SHP77 treated with DMSO at 0.1 percent for 48 hours (cell line): ENCODE measurements at regions not wholly inside any gene's neighbourhood (a gene's known extent, or its start where the extent isn't known, plus 50 kb on each side); places are given as distances from the start of the nearest gene placed in this dataset.
"Not testable (repeated sequence)": the region's sequence is repeated elsewhere in the genome, so short reads cannot be mapped to it uniquely, and the experiment has no call there.

Experiments
- DNase-seq: peaks from one replicate; lab custom pipeline; 2025; lab: John Stamatoyannopoulos, UW

DNA sequence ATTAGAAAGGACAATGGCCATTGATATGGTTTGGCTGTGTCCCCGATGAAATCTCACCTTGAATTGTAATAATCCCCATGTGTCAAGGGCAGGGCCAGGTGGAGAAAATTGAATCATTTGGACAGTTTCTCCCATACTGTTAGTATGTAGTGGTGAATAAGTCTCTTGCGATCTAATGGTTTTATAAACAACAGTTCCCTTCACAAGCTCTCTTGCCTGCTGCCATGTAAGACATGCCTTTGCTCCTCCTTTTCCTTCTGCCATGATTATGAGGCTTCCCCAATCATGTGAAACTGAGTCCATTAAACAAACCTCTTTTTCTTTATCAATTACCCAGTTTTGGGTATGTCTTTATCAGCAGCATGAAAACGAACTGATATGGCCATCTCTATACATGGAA, 302.7 kb downstream of the SFMBT2 start:
- no peak for DNase-seq

DNA sequence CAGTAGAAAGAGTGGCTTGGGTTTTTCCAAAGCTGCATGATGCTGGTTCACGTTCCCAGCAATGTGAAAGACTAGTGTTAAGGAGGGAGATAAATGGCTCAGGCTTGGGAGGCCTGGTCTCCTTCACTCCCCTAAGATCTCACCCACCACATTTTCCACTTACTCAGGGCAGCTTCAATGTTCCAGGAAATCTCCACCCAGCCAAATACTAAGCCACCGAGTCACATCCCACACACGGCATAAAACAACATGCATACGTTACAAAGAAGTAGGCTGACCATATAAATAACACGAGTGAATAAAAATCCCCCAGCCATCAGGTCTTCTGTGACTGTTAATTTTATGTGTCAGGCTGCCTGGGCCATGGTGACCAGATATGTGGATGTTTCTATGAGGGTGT, 303.5 kb downstream of the SFMBT2 start:
- DNase-seq: no peak

DNA sequence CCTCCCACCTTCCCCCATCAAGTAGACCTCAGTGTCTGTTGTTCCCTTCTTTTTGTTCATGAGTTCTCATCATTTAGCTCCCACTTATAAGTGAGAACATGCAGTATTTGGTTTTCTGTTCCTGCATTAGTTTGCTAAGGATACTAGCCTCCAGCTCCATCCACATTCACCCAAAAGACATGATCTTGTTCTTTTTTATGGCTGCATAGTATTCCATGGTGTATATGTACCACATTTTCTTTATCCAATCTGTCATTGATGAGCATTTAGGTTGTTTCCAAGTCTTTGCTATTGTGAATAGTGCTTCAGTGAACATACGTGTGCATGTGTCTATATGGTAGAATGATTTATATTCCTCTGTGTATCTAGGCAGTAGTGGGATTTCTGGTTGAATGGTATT, 306.5 kb downstream of the SFMBT2 start:
- not testable (repeated sequence) for DNase-seq

DNA sequence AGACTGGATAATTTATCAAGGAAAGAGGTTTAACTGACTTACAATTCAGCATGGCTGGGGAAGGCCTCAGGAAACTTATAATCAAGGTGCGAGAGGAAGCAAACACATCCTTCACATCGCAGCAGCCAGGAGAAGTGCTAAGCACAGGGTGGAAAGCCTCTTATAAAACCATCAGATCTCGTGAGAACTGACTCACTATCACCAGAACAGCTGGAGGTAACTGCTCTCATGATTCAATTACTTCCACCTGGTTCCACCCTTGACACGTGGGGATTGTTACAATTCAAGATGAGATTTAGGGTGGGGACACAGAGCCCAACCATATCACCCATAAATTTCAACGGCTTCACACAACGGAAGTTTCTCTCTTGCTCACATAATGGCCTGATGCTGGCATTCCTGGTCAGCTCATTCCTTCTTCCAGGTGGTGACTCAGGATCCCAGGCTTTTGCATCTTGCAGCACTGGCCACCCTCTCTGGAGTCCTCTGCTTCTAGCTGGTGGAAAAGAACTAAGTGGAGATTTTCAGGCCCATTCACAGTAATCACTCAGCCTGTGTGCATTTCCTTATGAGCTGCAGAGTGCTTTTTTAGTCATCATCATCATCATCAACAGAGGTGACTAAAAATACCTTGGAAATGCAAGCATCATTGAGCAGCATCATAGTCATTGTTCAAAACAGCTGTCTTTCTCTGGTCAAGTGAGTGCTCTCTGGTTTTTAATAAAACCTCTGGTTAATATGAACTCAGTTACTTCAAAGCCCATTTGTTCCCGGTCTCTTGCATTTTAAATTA, 308.1 kb downstream of the SFMBT2 start:
- DNase-seq: no peak

DNA sequence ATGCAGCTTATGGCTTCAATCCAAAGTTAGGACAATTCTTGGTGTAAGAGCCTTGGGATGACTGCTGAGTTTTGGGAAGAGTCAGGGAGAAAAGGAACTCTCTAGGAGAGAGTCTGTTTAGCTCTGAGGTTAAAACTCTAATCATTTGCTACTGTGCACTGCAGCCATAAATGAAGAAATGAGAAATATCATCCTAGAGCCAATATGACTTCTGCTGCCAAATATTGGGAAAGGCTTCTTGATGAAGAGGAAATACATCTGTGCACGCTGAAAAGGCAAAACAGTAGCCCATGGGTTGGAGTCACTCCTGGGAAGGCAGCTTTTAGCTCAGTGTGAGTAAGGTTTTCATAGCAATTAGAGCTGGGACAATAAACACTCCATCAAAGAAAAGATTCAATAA, 308.8 kb downstream of the SFMBT2 start:
- no peak for DNase-seq

DNA sequence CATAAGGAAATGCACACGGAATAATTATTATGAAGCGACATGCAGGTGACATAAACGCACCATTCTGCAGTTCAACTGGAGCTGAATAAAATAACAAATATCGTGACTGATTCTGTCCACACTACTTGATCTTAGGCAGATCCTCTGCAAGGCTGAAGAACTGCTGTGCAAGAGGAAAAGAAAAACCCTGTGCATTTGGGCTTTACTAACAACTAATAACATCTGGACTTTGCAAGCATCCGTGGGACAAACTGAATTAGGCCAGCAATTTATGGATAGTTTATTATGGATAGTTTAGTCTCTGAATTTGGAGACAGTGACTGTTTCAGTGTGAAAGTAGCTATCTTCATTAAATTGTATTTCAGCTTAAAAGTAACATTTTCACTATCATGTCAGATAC, 309.4 kb downstream of the SFMBT2 start:
- DNase-seq: no peak

DNA sequence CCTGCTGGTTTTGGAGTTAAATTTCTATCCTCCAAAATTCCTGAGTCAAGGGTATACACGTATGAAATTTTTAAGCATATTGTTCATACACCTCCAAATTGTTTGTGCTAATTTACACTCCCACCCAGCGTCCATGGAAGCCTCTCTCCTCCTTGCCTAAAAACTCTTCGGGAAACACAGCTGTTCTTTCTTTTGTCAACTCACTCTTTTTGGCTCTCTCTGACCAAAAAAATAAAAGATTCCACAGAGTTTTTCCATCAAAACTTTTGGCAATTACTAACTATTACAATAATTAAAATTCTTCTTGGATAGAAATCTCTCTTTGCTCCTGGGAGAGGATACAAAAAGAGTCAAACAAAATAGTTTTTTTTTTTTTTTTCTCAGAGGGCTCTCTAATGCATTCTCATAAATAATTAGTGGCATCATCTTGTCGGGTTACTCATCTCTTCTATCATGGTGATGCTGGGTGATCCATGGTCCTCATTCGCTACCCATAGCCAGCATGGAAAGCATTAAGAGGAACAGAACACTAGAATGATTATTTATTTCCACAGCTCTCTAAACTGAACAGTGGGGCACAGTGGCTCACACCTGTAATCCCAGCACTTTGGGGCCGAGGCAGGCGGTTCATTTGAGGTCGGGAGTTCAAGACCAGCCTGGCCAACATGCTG, 310.7 kb downstream of the SFMBT2 start:
- no peak for DNase-seq

DNA sequence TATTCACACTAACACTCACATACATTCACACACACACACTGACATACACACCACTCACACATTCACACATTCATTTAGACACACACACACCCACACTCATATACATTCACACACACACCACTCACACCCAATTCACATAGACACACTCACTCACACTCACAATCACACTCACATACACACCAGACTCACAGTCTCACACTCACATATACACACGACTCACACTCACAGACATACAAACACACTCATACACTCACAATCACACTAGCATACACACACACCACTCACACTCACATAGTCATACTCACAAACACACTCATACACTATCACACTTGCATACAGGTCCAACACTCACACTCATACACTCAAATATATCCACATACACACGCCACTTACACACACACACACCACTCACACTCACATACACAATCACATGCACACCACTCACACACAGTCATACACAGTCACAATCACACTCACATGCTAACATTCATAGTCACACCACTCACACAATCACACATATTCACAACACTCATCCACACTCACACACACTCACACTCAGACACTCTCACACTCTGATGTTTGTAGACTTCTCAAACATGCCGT, 312.6 kb downstream of the SFMBT2 start:
- no peak for DNase-seq

DNA sequence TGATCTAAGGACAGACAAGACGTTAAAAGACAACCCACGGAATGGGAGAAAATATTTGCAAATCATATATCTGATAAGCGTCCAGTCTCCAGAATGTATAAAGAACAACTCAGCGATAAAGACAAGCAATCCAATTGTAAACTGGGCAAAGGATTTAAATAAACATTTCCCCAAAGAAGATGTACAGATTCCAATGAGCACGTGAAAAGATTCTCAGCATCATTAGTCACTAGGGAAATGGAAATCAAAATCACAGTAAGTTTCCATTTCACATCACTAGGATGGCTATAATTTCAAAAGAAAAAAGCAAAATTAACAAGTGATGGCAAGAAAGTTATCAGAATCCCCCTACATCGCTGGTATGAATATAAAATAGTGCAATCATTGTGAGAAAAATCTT, 316.1 kb downstream of the SFMBT2 start:
- DNase-seq: no peak

DNA sequence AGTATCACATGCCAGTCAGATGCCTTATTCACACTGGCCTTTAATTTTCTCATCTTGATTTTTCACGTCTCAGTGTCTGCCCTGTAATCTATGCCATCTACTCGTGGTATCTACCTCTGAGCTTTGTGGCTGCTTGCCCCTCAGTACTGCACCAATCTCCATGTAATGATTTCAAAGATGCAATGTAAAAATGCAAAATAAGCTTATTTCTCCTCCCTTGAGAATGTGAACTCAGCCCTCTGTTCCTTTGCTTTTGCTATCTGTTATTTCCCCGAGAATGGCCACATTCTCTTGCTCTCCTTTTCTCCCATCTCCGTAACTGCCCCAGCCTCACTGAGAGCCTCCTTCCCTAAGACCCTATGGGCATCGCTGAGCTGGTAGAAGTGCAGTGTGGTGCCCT, 317.5 kb downstream of the SFMBT2 start:
- no peak for DNase-seq

DNA sequence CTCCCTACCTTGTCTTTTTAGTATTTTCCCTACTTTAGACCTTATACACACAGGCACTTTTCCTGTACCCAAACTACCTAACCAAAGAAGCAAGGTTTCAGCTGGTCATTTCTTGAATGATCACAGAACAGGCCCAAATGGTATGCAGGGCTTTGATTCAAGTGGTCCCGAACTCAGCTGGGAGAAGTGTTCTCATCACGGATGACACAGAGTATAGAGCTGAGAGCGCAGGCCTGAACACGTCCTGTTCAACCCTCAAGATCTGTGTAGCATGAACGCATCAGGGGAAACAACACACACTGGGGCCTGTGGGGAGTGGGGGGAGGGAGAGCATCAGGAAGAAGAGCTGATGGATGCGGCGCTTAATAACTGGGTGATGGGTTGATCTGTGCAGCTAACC, 318.2 kb downstream of the SFMBT2 start:
- no peak for DNase-seq

DNA sequence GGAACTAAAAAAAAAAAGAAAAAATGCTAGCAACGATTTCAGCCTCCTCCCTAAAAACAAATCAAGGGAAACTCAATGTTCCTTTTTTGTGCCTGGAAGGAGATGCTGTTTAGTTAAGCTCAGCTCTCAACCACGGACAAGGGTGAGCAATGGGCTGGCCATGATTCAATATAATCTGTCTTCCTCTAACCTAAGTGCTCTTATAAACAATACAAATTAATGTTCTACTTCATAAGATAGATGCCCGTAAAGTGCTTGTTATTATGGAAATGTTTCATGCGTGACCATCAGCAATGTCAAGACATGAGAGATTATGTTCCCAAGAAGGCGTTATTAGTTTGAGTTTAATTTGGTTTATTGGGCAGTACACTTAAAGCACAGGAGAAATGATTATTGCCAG, 320.3 kb downstream of the SFMBT2 start:
- DNase-seq: no peak

DNA sequence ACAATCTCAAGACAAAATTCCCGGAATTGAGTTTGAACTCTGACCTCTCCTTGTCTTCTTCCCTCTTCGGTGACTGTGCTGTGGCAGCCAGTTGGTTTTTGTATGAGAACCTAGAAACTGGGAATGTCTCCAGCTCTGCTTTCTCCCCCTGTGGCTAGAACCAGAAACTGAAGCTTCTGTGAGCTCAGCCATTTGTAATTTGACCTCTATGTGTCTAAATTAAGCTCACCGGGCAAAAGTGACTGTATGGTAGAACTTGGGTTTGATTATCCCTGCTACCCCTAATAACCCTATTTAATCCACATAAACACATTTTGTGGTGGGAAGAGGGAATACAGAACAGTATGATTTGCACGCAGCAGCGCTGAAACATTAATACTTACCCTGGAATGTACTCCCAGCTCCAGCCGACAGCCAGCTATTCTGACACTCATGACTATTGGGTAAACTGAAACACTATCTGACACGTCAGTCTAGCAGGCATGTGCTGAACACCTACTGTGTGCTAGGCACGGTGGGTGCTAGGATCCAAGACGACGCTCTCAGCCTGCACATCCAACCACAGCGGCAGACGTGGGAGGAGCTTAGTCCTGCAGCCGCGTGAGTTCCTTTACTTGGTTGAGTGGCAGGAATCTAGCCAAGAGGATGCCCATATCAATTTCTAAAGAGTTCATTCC, 324.8 kb downstream of the SFMBT2 start:
- no peak for DNase-seq

DNA sequence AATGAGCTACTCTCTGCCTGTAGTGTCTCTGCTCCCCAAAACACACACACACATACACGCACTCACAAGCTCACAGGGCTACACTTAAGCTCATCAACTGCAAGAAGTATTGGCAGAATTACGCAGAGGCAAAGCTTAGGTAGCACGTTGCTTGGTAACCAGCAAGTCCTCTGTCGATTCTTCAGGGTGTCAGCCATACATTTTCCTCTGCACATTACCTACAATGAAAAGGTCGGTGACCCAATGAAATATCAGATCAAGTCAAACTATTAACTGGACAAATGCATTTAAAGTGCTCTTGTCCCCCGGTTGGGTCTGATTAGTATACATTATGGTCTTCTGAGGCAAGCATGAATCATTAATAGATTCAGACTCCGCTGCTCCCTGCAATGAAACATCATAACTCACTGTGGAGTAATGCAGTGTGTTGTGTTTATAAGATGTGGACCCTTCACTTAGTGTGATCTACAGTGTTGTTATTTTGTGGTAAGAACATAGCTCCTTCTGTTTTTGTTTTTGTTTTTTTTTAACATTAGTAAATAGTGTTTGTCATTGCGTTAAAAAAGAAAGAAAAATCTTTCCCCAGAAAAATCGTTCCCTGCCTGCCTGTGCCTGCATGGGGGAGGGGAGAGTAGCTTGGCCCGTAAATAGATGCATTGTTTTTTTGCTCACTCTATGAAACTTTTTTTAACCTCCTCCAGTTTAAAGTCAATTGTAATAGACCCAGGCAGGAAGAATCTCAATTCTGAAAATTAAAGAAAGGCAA, 325.5 kb downstream of the SFMBT2 start:
- no peak for DNase-seq

DNA sequence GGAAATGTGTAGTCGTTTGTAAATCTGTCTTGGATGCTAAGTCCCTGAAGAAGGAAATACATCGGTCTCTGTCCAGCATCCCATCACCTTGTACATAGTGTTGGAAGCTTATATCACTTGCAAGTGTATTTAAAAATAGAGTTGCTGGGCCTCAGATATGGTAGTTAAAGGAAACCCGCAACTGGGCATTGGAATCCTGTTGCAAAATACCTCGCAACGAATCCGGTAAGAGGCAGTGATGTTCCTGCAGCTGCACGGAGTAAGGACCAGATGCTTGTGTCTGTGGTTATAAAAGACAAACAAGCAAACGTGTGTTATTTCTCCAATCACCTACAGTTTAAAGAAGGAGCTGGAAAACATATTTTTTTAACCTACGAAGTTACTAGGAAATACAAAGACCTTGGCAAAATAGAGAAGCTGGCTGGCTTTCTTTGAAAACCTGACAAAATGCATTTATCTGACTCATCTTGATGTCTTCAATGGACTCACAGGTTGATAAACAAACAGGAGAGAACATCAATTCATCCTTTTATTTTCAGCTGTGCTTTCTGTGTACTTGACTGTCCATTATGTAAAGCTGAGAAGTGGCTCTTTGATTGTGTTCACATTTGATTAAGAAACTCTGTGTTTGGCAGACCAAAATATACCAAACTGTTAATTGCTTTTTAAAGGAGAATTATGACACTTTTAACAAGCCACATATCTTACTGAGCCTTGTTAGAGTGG, 326.4 kb downstream of the SFMBT2 start:
- no peak for DNase-seq

DNA sequence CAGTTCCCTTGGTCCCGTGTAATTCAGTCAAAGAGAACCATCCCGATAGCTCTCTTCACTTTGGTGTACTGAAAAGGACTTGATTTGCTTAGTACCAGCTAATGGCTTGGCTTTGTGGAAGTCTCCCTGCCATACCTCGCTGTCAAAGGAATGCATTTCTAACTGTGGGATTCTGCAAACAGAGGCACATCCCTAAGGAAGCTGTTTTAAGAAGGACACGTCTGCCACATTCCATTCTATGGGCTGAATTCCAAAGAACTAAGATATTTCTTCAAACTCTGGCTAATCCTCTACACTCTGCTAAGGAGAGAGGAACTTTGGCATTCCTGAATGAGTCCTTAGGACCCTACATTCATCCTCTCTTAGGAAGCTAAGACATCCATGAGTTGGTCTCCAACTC, 327.9 kb downstream of the SFMBT2 start:
- no peak for DNase-seq

DNA sequence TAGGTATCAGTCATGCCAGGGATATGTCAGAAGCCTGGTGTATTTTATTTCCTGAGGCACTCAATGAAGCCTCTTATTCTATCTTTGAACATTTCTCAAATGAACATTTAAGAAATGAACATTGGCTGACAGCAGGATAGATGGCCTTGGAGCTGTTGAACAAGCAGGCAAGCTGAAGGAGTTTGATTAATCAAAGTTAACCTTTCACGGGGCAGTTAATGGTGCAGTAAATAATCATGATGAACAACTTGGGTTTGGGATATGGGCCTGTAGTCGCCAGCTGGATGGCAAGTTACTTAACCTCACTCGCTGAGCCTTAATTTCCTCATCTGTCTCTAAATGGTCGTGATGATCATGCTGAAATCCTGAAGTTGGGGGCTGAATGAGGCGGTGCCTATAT, 333.0 kb downstream of the SFMBT2 start:
- DNase-seq: no peak

DNA sequence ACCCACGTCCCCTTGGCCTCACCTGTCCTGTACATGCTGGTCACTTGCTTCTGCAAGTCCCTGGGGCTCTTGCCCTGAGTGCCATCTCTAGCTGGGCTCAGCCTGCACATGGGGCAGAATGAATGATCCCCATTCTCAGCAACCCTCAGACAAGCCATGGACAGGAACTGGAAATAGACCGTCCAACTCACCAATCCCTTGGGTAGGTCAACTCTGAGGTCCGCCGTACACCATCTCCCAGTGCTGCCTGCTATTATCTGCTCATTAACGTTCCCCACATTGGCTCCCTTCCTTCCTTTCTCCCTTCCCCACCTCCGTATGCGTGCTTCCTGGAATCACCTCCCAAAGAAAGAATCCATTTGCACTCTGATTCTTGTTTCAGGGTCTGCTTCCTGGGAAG, 335.0 kb downstream of the SFMBT2 start:
- no peak for DNase-seq

DNA sequence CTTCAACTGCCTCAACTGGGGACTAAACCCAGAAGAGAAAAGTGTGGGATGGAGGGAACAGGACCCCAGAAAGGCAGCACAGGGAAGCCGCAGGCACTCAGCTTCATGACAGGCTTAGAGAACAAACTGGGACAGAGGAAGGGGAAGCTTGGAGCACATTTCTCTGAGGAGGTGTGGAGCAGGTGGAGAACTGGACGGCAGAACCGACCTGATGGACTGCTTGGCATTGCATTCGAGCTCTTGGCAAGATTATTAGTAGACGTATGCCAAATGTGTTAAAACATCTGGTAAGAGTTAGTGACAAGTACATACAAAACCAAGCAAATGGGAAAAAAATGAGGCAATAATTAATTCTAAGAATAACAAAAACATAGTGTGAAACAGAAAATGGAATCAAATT, 335.7 kb downstream of the SFMBT2 start:
- DNase-seq: no peak

DNA sequence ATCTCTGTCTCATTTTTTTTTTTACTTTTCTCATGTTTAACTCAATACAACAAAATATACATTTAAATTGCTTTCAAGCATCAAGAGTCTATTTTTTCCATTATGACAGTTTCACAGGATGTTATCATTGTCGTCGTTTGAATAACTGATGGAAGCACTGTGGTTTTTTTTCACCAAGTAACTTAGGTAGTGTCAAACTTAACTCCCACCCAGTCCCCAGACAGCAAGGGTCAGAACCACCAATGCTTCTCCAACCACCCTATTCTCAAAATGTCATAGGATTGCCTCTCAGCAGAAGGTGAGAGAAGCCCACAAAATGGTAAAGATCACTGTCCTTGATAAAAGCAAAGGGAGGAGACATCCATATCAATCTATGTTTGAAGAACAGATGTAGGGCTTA, 339.4 kb downstream of the SFMBT2 start:
- no peak for DNase-seq

DNA sequence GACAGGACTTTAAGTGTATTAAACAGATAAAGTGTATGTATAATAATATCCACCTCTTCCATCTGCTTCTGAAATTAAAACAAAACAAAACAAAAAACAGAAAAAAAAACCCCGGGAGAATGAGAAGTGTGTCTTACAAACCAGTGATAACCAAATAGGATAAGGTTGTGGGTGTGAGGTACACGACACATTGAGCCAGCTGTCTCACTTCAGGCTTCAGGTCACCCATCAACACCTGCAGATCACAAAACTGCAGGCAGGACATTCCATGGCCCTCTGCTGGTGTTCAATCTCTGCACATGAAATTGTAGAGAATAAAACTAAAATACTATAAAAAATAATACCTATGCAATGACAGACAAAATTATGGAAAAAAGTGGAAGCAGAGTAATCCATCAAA, 339.9 kb downstream of the SFMBT2 start:
- DNase-seq: no peak
